GM12892 (cell line): ENCODE measurements at regions not wholly inside any gene's neighbourhood (a gene's known extent, or its start where the extent isn't known, plus 50 kb on each side); places are given as distances from the start of the nearest gene placed in this dataset.
A peak's percentile ranks its signal among the peaks of the same experiment; 100 is the strongest.

Source experiments
- DNase-seq: peaks from one replicate; pipeline ENCODE4 v3.0.0; 2011; ENCODE audit not compliant: insufficient read length
- FAIRE-seq: peaks from 2 replicates; lab custom pipeline; 2011; peaks lifted over from hg19 to GRCh38; lab: Jason Lieb, UNC
- POLR2A ChIP-seq: IDR thresholded peaks from 2 replicates; pipeline ENCODE4 v1.6.1; 2011; ENCODE audit warnings: low read depth, low read length, control low read depth
- POLR2AphosphoS5 ChIP-seq: IDR thresholded peaks from 2 replicates; pipeline ENCODE4 v1.6.1; 2011; ENCODE audit warnings: low read depth, low read length, control low read depth
- TAF1 ChIP-seq: IDR thresholded peaks from 2 replicates; pipeline ENCODE4 v1.6.1; 2011; ENCODE audit warnings: low read depth, mild to moderate bottlenecking, control low read depth, low read length, borderline replicate concordance

DNA sequence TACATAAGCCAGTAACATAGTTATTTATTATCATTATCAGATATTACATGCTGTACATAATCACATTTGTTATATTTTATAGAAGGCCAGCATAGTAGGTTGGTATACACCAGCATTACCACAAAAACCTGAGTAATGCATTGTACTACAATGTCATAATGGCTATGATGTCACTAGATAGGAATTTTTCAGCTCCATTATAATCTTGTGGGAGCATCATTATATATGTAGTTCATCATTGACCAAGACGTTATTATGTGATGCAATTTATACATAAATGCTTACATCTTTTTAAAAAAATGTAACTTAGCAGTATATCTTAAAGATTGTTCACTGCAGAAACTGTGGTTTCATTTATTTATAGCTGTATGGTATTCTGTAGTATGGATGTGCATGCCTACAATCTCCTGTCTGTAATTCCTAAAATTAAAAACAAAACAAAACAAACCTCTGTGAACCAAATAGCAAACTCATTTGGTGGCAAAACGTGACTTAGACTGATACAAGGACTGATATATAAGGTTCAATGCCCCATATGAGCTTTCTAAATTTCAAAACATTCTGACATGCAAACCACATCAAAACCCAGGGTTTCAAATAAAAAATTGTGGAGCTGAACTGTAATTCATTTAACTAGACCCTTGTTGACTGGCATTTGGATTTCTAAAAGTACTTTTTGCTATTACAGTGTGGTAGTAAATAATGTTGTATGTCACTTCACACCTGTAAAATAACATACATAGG, 250.9 kb downstream of the DLEU7 start:
- no peak for TF ChIP-seq POLR2A
- TF ChIP-seq POLR2AphosphoS5: no peak
- TF ChIP-seq TAF1: no peak
- DNase-seq: no peak
- no peak for FAIRE-seq

DNA sequence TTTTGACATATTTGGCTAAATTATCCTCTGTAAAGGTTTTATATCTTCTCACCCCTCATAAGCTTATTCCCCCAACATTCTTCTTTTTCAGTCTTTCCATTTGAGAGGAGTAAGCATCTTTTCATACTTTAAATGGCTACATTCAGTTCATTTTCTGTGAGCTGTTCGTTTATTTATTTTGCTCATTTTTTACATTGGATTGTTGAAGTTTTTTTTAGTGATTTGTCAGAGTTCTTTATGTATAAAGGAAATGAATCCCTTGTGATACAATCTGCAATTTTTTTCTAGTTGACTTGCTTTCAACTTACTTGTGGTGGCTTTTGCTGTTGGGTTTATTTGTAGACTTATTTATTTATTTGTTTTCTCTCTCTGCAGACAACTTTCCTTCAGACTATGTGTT, 250.3 kb downstream of the DLEU7 start:
- TF ChIP-seq POLR2A (no peak), TAF1 (no peak), POLR2AphosphoS5 (no peak)
- DNase-seq (no peak), FAIRE-seq (no peak)

DNA sequence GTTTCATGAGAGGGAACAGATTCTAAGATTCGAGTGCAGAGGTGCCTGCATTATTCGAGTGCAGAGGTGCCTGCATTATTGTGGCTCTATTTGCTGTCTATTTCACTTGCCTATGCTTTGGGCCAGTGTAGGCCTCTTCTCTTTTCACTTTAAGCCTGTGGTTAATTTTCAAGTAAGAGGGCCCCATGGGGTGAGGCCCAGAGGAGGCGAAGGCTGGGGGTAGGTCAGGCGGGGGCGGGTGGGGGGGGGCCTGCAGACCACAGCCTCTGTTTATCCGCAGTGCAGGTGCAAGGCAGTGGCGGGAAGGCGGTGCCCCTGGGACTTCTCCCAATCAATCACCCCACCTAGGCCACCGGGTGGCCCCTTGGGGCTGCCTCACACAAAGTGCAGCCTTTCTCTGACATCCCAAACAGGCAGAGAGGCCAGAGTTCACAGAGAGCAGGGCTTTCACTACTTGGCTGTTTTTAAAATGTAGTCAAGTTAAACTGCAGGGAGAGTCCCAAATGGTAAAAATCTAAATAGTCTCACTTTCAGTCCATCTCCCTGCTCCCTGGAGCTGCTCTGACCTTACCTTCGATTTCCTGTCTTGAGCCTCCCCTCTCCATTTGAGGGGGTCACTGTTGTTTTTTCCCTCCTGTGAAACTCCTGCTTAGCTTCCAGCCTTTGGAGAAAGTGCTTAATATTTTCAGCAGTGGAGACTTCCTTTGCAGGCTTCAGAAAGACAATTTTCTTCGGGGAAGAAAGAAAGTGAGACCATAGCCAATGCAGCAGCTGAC, 249.0 kb downstream of the DLEU7 start:
- peak; percentile 33 for FAIRE-seq
- TF ChIP-seq TAF1 (no peak), POLR2A (no peak)

DNA sequence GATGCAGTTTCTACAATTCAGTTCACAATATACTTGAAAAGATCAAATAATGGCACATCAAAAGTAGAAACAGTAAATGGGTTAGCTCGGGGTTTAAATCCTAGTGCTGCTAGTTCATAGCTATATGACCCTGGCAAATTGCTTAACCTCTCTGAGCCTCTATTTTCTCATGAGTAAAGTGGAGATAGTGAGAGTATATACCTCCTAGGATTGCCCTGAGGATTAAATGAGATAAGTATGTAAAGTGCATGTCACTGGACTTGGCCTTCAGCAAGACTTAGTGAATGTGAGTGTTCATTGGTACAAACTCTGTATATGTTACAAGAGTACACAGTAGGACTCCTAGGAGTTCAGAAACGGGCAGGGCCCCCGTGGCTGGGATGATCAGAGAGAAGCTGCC, 248.3 kb downstream of the DLEU7 start:
- DNase-seq (no peak), FAIRE-seq (no peak)
- TF ChIP-seq TAF1 (no peak), POLR2AphosphoS5 (no peak), POLR2A (no peak)

More for the DNA sequence above, 249.0 kb downstream of the DLEU7 start:
- DNase-seq: peak; percentile 27

DNA sequence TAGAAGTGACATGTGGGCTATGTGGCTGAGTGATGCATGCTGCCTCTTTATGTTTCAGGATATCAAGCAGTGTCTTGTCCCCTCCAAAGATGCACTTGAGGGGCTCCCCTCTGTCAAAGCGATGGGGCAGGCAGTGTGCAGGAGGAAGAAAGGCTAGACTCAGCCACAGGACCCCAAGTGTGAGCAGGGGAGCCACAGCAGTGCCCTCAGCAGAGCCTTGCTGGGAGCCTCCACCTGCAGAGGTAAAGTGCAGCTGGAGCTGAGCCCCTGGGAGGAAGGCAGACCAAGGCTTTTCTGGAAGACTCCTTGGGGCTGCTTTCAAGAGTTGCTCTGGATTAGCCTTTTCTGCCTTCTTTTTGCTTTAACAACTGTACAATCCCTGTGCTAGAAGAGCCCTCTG, 247.3 kb downstream of the DLEU7 start:
- no peak for DNase-seq
- FAIRE-seq: no peak
- no peak for TF ChIP-seq TAF1
- no peak for TF ChIP-seq POLR2AphosphoS5
- no peak for TF ChIP-seq POLR2A

DNA sequence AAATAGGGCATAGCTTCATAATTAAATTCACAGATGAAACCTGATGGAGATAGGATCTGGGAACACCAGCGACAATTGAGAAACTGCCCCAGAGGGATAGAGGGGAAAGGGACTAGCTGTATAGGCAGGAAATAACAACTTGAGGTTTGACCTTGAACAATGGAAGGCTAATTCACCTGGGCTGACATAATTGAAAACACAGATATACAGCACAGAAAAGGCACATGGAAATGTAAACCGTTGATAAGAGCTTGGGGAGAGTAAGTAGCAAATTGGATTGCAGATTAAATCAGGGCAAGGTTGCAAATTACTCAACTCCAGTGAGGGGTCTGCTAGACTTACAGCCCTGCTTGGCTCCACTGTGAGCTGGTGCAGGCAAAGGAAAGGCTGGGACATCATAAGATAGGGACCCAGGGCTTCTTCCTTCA, 246.7 kb downstream of the DLEU7 start:
- TF ChIP-seq POLR2A: no peak
- no peak for TF ChIP-seq POLR2AphosphoS5
- TF ChIP-seq TAF1: no peak
- DNase-seq (no peak), FAIRE-seq (no peak)

DNA sequence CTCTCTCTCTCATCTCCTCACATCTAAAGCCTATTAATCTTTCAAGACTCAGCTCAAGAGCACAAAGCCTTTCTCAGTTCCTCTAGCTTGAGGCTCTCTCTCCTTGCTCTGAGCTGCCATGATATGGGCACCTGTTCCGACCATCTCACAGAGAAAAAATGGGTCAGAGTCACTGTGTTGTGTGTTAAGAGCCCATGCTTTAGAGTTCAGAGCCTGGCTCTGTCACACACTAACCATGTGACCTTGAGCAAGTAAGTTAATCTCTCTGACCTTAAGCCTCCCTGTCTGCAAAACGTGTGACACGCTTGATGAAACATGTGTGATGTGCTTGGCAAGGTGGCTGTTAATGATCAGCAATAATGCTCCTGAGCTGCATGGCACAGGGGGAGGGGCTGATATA, 245.2 kb downstream of the DLEU7 start:
- FAIRE-seq: peak; percentile 21
- TF ChIP-seq POLR2AphosphoS5 (no peak), POLR2A (no peak), TAF1 (no peak)
- no peak for DNase-seq

DNA sequence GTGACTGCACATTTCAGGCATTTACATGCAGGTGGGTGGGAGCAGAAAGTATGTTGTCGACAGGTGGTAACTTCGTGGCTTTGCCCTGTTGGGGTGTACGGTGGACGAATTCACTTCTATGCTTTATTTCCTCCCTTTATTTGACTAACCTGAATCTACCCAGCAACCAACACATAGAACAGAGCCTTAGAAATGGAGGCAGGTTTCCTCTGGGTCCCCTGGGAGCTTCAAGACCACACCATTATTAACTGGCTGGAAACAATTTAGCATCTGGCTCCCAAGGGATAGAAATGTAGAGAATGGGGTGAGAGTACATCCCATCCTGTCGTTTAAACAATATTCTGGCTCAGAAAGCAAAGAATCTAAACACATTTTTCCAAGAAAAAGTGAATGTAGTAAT, 244.4 kb downstream of the DLEU7 start:
- TF ChIP-seq POLR2AphosphoS5 (no peak), TAF1 (no peak), POLR2A (no peak)
- DNase-seq: no peak
- no peak for FAIRE-seq

DNA sequence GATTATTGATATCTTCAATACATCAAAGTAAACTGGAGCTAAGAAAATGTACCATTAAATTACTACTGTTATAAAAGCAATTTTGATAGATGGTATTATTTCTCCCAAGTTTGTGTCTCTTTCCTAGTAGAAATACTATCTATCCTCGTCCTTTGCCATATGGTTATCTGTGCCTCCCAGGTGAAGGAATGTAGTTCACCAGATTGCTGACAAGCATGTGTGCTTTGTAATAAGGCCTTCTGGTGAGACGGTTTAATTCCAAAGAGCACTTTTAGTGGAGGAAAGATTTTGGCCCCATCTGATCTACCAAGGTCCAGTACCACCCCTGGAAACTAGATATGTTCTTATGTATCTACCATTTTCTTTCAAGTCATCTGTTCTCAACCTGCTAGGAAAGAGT, 243.6 kb downstream of the DLEU7 start:
- FAIRE-seq (no peak), DNase-seq (no peak)
- TF ChIP-seq POLR2A (no peak), POLR2AphosphoS5 (no peak), TAF1 (no peak)

DNA sequence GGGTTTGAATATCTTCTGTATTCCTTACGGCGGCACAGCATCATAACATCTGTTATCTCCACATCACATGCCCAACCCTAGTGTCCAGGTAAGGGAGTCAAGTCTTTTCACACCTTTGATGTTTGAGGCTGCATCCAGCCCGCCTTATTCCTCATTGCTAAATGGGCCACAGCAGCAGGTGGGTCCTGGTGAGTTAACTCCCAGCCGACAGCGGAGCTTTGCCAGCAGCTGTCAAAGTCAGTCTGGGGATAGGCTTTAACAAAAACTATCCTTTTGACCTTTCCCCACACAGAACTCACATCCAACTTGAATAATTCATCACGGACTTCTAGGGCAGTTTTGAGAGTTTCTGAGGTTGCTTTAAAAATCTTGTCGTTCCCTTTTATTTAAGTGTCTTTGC, 235.1 kb downstream of the DLEU7 start:
- FAIRE-seq (no peak), DNase-seq (no peak)
- no peak for TF ChIP-seq TAF1
- no peak for TF ChIP-seq POLR2A
- TF ChIP-seq POLR2AphosphoS5: no peak

DNA sequence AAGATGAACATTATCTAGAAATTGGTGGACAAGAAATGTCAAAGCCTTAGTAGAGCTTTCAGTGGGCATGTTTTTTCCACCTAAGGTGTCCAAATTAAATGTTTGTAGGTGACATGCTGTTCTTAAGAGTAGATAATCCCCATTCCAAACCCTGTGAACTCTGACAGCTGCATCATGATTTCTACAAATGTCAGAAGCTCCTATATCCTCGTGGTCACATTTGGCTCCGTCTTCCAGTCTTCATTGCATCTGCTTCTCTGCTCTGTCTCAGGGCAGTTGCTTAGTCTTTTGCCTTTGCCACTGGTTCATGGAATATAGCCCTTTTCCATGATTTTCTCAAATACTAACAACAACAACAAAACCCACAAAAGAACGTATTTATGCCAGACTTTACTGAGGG, 234.5 kb downstream of the DLEU7 start:
- FAIRE-seq: no peak
- no peak for TF ChIP-seq POLR2A
- no peak for TF ChIP-seq POLR2AphosphoS5
- TF ChIP-seq TAF1: no peak

DNA sequence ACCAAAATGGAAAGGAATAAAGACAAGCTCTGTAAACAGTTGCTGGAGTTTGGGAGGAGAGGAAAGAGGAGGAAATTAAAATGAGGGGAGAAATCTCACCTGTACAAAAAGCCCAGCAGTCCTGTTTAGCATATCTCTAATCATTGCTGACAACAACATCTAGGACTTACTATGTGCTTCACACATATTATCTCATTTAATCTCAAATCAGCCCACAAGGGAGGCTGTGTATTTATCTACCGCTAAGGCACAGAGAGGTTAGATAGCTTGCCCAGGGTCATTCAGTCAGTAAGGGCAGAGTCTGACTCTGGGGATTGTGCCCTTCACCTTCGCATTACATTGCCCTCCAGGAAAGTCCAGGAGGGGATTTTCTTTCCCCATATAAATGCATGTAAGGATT, 233.3 kb downstream of the DLEU7 start:
- TF ChIP-seq TAF1: no peak
- no peak for TF ChIP-seq POLR2A
- TF ChIP-seq POLR2AphosphoS5: no peak
- no peak for DNase-seq
- FAIRE-seq: no peak

More for the DNA sequence above, 234.5 kb downstream of the DLEU7 start:
- no peak for DNase-seq
